A549 (cell line): ENCODE measurements at regions not wholly inside any gene's neighbourhood (a gene's known extent, or its start where the extent isn't known, plus 50 kb on each side); places are given as distances from the start of the nearest gene placed in this dataset.

ENCODE experiments used
- ATAC-seq, 2 experiments: fragments of 200-7000 bp in 1 of 2; fragments of >200 bp in 1 of 2; cut with Nextera tagmentation in 1 of 2; cut with Tn5 transposase in 1 of 2; 3 replicates each; pipeline versions ENCODE4 v1.8.0 to v1.9.1; 2018 to 2020; ENCODE audit warnings: mild to moderate bottlenecking in 1 of 2, moderate library complexity in 1 of 2
- CTCF ChIA-PET: fragments of 300-600 bp; sonication (Branson Sonifier 250); formaldehyde crosslinking; extraction: SDS; loops from one replicate; lab custom pipeline; 2021; ENCODE audit warnings: antibody characterized with exemption, inconsistent platforms; lab: Yijun Ruan, JAX
- POLR2A ChIA-PET: fragments of 350-600 bp; formaldehyde crosslinking; extraction: SDS; loops from one replicate; lab custom pipeline; 2021; ENCODE audit warnings: antibody characterized with exemption, inconsistent platforms; lab: Yijun Ruan, JAX
- DNase-seq, 2 experiments: peaks; one replicate each; pipeline versions ENCODE4 v3.0.0 to v3.0.0-alpha.2; 2011 to 2016; ENCODE audit warnings: low read depth in 1 of 2, low spot score in 1 of 2
- FAIRE-seq: peaks from 2 replicates; lab custom pipeline; 2011; peaks lifted over from hg19 to GRCh38; lab: Jason Lieb, UNC
- H3K27ac ChIP-seq, 2 experiments: fragments of >200 bp; sonication (Bioruptor Twin); formaldehyde crosslinking; 3 replicates each; pipeline ENCODE4 v1.5.1; 2016 to 2017
- H3K4me1 ChIP-seq: fragments of >200 bp; sonication (Bioruptor Twin); formaldehyde crosslinking; 3 replicates; pipeline ENCODE4 v1.6.1; 2016
- H3K4me2 ChIP-seq: fragments of >200 bp; sonication (Bioruptor Twin); formaldehyde crosslinking; 3 replicates; pipeline ENCODE4 v1.6.1; 2016
- H3K4me3 ChIP-seq: fragments of >200 bp; sonication (Bioruptor Twin); formaldehyde crosslinking; 3 replicates; pipeline ENCODE4 v1.5.1; 2016
- H3K9me3 ChIP-seq: fragments of >200 bp; sonication (Bioruptor Twin); formaldehyde crosslinking; 3 replicates; pipeline ENCODE4 v1.6.1; 2016
- BHLHE40 ChIP-seq: IDR thresholded peaks from 2 replicates; pipeline ENCODE4 v1.6.1; 2012; ENCODE audit warnings: low read depth, low read length, inconsistent platforms
- CBX2 ChIP-seq: fragments of 200-600 bp; sonication (generic); IDR thresholded peaks from 2 replicates; pipeline ENCODE4 v1.6.1; 2016; ENCODE audit warnings: low read depth, mild to moderate bottlenecking, borderline replicate concordance
- CBX8 ChIP-seq: fragments of 200-600 bp; sonication (generic); IDR thresholded peaks from 2 replicates; pipeline ENCODE4 v1.6.1; 2016
- CEBPB ChIP-seq, 2 experiments: fragments of >200 bp in 1 of 2; sonication (Bioruptor Twin) in 1 of 2; formaldehyde crosslinking in 1 of 2; IDR thresholded peaks; 2 replicates each; pipeline ENCODE4 v1.6.1; 2012 to 2016
- CHD2 ChIP-seq: fragments of 150-350 bp; IDR thresholded peaks from 2 replicates; pipeline ENCODE4 v1.6.1; 2014; ENCODE audit warnings: low read length; ENCODE audit not compliant: partially characterized antibody
- CTCF ChIP-seq: fragments of >200 bp; sonication (Bioruptor Twin); formaldehyde crosslinking; IDR thresholded peaks from 3 replicates; pipeline ENCODE4 v1.5.1; 2016
- EHMT2 ChIP-seq: fragments of 200-600 bp; sonication (generic); IDR thresholded peaks from 2 replicates; pipeline ENCODE4 v1.6.1; 2016; ENCODE audit warnings: antibody characterized with exemption, low read depth, mild to moderate bottlenecking, moderate library complexity
- ESRRA ChIP-seq: fragments of 150-350 bp; IDR thresholded peaks from 2 replicates; pipeline ENCODE4 v1.6.1; 2014; ENCODE audit warnings: mild to moderate bottlenecking, low read length, borderline replicate concordance
- FOSL2 ChIP-seq, 2 experiments: fragments of 450-650 bp in 1 of 2; fragments of >200 bp in 1 of 2; sonication (Bioruptor Twin) in 1 of 2; formaldehyde crosslinking; IDR thresholded peaks; 2 replicates each; pipeline versions ENCODE4 v1.5.0 to v1.6.1; 2016 to 2020; ENCODE audit warnings: mild to moderate bottlenecking in 1 of 2, moderate library complexity in 1 of 2
- FOXS1 ChIP-seq: fragments of 250-450 bp; sonication (Bioruptor Pico); IDR thresholded peaks from 2 replicates; pipeline ENCODE4 v1.5.0; 2020; ENCODE audit warnings: mild to moderate bottlenecking, moderate library complexity
- GATA3 ChIP-seq: IDR thresholded peaks from 2 replicates; pipeline ENCODE4 v1.6.1; 2012; ENCODE audit warnings: borderline replicate concordance
- HDAC2 ChIP-seq: fragments of 200-600 bp; sonication (generic); IDR thresholded peaks from 2 replicates; pipeline ENCODE4 v1.6.1; 2016
- HOXA7 ChIP-seq: fragments of 250-450 bp; sonication (Bioruptor Pico); IDR thresholded peaks from 2 replicates; pipeline ENCODE4 v1.5.0; 2020; ENCODE audit warnings: mild to moderate bottlenecking, moderate library complexity
- HOXB5 ChIP-seq: fragments of 250-450 bp; sonication (Bioruptor Pico); IDR thresholded peaks from 2 replicates; pipeline ENCODE4 v1.5.0; 2020; ENCODE audit warnings: mild to moderate bottlenecking, moderate library complexity
- NFE2L2 ChIP-seq: fragments of 150-350 bp; conservative IDR thresholded peaks from 2 replicates; pipeline ENCODE4 v1.6.1; 2014; ENCODE audit warnings: low read length
- NR3C1 ChIP-seq: fragments of >200 bp; sonication (Bioruptor Twin); formaldehyde crosslinking; IDR thresholded peaks from 3 replicates; pipeline ENCODE4 v1.6.1; 2017
- PHF8 ChIP-seq: fragments of 200-600 bp; sonication (generic); IDR thresholded peaks from 2 replicates; pipeline ENCODE4 v1.6.1; 2016; ENCODE audit warnings: low read depth, mild to moderate bottlenecking, antibody characterized with exemption, moderate library complexity, borderline replicate concordance
- POLR2AphosphoS2 ChIP-seq: conservative IDR thresholded peaks from 2 replicates; pipeline ENCODE4 v1.6.1; 2012; ENCODE audit warnings: low read length, improper control_type of control experiment, inconsistent platforms
- RCOR1 ChIP-seq: fragments of 150-350 bp; IDR thresholded peaks from 2 replicates; pipeline ENCODE4 v1.6.1; 2014; ENCODE audit warnings: antibody characterized with exemption, low read length, low read depth
- REST ChIP-seq: fragments of 200-600 bp; sonication (generic); IDR thresholded peaks from 2 replicates; pipeline ENCODE4 v1.6.1; 2016; ENCODE audit warnings: antibody characterized with exemption, mild to moderate bottlenecking, moderate library complexity
- RFX5 ChIP-seq: fragments of 450-650 bp; IDR thresholded peaks from 2 replicates; pipeline ENCODE4 v1.7.1; 2014; ENCODE audit warnings: antibody characterized with exemption, mild to moderate bottlenecking, moderate library complexity
- ZFP36 ChIP-seq: fragments of 450-650 bp; IDR thresholded peaks from 2 replicates; pipeline ENCODE4 v1.6.1; 2014; ENCODE audit warnings: borderline replicate concordance; ENCODE audit not compliant: partially characterized antibody
- ZNF302 ChIP-seq: fragments of 250-450 bp; sonication (Bioruptor Pico); IDR thresholded peaks from 2 replicates; pipeline ENCODE4 v1.9.0; 2021; ENCODE audit warnings: inconsistent platforms, mild to moderate bottlenecking, moderate library complexity
- ZSCAN20 ChIP-seq: fragments of 250-450 bp; sonication (Bioruptor Pico); IDR thresholded peaks from 2 replicates; pipeline ENCODE4 v1.8.0; 2022; ENCODE audit warnings: mild to moderate bottlenecking, moderate library complexity
- WGBS: methylation state at CpG from one replicate; pipeline ENCODE4 v1.1.6; 2017; ENCODE audit errors: missing lambda C conversion rate; 5-methylcytosine and 5-hydroxymethylcytosine counted together
- TF ChIP-seq, protein P1 (sequence below): fragments of 450-650 bp; IDR thresholded peaks from 2 replicates; pipeline ENCODE4 v1.6.1; 2014; ENCODE audit warnings: antibody characterized with exemption

DNA sequence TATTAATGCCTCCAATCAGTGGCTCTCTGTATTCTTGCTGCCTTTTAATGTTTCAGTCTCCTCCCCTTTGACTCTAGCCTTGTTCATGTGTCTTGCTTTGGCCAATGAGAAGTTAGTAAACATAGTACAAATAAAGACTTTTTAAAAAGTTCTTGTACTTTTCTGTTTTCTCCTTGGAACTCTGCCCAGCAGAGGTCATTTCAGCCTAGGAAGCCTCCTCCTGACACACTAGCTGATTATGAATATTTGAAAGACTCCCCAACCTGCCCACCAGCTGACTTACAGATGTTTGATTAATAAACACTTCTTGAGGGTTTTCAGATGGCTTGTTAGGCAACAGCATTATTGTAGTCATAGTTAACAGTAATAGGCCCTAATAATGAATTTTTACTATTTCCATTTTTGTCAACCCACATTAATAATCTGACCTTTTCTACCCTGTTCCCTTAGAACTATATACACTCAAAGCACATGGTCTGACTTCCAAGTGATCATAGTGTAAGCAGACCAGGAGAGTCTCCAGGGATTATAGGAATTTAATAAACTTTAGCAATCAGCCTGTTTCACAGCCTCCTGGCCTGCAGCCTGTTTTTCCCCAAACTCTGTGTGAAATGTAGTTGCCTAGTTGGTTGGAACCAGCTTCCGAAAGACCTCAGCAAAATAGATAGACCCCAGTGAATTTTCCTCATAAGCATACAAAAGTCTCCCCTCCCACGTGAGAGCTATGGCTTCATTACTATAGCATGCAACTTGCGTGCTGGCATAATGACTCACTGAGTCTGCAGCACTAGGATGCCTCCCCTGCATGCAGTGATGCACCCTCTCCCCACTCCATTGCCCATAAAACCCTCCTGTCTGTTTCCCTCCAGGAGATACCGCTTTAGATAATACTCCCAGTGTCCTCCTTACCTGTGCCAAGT, 670.7 kb upstream of the ZNF804A start:
- TF ChIP-seq NR3C1: no peak
- no peak for TF ChIP-seq NFE2L2
- TF ChIP-seq ZNF302 (CRISPR knock-in tag): no peak
- no peak for TF ChIP-seq FOXS1 (CRISPR knock-in tag)
- no peak for TF ChIP-seq HDAC2
- no peak for TF ChIP-seq POLR2AphosphoS2
- no peak for TF ChIP-seq BHLHE40
- TF ChIP-seq CTCF: no peak
- TF ChIP-seq GATA3: no peak
- TF ChIP-seq REST: no peak
- TF ChIP-seq, protein P1, sequence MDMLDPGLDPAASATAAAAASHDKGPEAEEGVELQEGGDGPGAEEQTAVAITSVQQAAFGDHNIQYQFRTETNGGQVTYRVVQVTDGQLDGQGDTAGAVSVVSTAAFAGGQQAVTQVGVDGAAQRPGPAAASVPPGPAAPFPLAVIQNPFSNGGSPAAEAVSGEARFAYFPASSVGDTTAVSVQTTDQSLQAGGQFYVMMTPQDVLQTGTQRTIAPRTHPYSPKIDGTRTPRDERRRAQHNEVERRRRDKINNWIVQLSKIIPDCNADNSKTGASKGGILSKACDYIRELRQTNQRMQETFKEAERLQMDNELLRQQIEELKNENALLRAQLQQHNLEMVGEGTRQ: no peak
- no peak for TF ChIP-seq HOXB5 (CRISPR knock-in tag)
- TF ChIP-seq ZSCAN20: no peak
- no peak for TF ChIP-seq CHD2
- TF ChIP-seq FOSL2 (IDR thresholded peaks at IDR 0.05): no peak
- TF ChIP-seq FOSL2 (CRISPR knock-in tag; IDR thresholded peaks at IDR 0.05): no peak
- FAIRE-seq: no peak
- peak; percentile 39 to 47; a peak in 2 of 6 replicates for ATAC-seq
- no peaks in the 10 kb centered on the region for H3K4me1 ChIP-seq
- no peak for DNase-seq
- CTCF ChIA-PET: no interaction called here
- no peak overlapping the region for H3K4me2 ChIP-seq
- 42% methylated on average over 4 of the region's 4 CpGs for WGBS
- H3K9me3 ChIP-seq: no peaks in the 10 kb centered on the region
- POLR2A ChIA-PET: no interaction called here
- H3K27ac ChIP-seq: no peak overlapping the region
- H3K4me3 ChIP-seq: no peak overlapping the region

DNA sequence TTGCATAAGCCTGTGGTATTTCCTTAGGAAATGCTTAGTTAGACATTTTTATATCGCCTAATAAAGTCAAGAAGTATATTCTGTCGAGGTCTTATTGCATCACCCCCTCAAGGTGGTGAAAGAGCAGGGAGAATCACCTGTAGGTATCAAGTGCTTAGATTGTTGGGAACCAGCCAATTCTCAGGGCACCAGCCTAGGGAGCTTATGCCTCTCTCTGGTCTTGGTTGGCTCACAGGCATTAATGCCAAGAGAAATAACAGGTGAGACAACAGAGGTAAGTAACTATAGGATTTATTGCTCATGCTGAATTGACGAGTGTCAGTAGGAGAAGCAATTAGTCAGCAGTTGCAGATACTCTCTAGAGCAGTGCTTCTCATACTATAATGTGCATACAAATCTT, 663.3 kb upstream of the ZNF804A start:
- H3K4me2 ChIP-seq: no peak overlapping the region
- DNase-seq: no peak
- no peak for ATAC-seq
- H3K27ac ChIP-seq: no peak overlapping the region
- ChIA-PET CTCF (no interaction called here), POLR2A (no interaction called here)
- H3K9me3 ChIP-seq: peaks cover 6% of the 10 kb centered on the region; the same call in 1 of the 3 replicates
- no peak overlapping the region for H3K4me3 ChIP-seq
- 23% methylated on average over 3 of the region's 3 CpGs for WGBS
- no peak for TF ChIP-seq HOXB5 (CRISPR knock-in tag)
- TF ChIP-seq CHD2: no peak
- no peak for TF ChIP-seq CBX2
- TF ChIP-seq ZFP36: no peak
- TF ChIP-seq CBX8: no peak
- no peak for TF ChIP-seq CEBPB (IDR thresholded peaks at IDR 0.05)
- no peak for TF ChIP-seq GATA3
- TF ChIP-seq EHMT2: no peak
- no peak for TF ChIP-seq ESRRA
- TF ChIP-seq HDAC2: no peak
- TF ChIP-seq RCOR1: no peak
- no peak for TF ChIP-seq NFE2L2
- no peak for TF ChIP-seq HOXA7 (CRISPR knock-in tag)
- TF ChIP-seq PHF8: no peak
- no peak for TF ChIP-seq RFX5
- no peak for FAIRE-seq
- H3K4me1 ChIP-seq: no peaks in the 10 kb centered on the region
